T47D (cell line): ENCODE measurements at regions not wholly inside any gene's neighbourhood (a gene's known extent, or its start where the extent isn't known, plus 50 kb on each side); places are given as distances from the start of the nearest gene placed in this dataset.
"Not testable (repeated sequence)": the region's sequence is repeated elsewhere in the genome, so short reads cannot be mapped to it uniquely, and the experiment has no call there.

ENCODE experiments used
- DNase-seq, 2 experiments: peaks; one replicate each; pipeline versions ENCODE4 v3.0.0 to v3.0.0-alpha.2; 2011 to 2012; ENCODE audit warnings: low read depth in 1 of 2, low spot score in 1 of 2
- JUND ChIP-seq: IDR thresholded peaks from 2 replicates; pipeline ENCODE4 v1.6.1; 2012; ENCODE audit warnings: low read depth
- in situ Hi-C: cut with HindIII; loops from 2 replicates; pipeline ENCODE4 v1.10.0; 2016; ENCODE audit warnings: low sequenced_read_pairs, low pct_unique_long_range_greater_than_20kb

DNA sequence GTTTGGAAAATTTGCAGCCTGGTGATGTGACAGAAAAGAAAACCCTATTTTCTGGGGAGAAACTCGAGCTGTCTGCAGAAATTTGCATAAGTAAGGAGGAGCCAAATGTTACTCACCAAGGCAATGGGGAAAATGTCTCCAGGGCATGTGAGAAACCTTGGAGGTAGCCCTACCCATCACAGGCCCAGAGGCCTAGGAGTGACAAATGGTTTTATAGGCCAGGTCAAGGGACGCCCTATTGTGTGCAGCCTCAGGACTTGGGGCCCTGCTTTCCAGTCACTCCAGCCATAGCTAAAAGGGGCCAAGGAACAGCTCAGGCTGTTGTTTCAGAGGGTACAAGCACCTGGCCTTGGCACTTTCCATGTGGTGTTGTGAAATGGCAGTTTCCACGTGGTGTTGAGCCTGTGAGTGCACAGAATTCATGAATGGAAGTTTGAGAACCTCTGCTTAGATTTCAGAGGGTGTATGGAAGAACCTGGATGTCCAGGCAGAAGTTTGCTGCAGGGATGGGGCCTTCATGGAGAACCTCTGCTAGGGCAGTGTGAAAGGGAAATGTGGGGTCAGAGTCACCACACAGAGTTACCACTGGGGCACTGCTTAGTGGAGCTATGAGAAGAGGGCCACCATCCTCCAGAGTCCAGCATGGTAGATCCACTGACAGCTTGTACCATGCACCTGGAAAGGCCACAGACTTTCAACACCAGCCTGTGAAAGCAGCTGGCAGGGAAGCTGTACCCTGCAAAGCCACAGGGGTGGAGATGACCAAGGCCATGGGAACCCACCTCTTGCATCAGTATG, 637.6 kb upstream of the EPHA5 start:
- in situ Hi-C loops: no loop called here
- DNase-seq: no peak
- no peak for TF ChIP-seq JUND

DNA sequence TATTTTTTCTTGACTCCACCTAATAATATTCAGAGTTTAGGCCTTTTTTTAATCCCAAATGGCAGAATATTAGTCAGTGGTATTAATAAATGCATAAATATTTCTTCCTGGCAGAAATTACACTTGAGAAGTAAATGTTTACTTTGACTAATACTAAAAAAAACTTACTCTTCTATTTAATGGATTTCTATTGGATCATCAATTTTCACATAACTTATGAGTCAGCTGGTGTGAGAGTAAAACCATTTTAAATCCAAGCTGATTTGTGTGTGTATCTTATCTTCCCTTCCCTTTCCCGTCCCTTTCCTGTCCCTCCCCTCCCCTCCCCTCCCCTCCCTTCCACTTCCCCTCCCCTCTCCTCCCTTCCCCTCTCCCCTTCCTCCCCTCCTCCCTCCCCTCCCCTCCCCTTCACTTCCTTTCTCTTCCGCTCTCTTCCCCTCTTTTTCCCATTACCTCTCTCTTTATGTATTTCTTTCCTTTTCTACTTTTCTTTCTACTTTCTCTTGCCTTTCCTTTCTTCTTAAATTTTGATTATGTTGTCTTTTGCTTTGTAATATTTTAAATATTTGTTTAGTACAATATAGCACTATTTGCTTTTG, 630.1 kb upstream of the EPHA5 start:
- DNase-seq: no peak
- no peak for TF ChIP-seq JUND
- in situ Hi-C loops: no loop called here

DNA sequence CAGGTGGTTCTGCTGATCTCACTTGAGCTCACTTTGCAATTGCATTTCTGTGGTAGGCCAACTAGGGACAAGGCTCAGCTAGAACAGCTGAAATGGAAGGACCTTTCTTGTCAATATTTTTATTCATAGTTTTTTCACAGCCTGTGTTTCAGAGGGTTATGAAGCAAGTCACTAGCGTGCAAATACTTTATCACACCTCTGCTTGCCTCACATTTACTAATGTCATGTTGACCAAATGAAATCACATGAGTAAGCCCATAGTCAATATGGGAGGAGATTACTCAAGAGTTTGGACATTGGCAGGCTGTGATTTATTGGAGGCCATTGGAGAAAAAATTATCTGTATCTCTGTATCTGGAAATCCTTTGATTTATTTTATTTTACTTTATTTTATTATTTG, 628.3 kb upstream of the EPHA5 start:
- TF ChIP-seq JUND: no peak
- DNase-seq: no peak
- in situ Hi-C loops: no loop called here

DNA sequence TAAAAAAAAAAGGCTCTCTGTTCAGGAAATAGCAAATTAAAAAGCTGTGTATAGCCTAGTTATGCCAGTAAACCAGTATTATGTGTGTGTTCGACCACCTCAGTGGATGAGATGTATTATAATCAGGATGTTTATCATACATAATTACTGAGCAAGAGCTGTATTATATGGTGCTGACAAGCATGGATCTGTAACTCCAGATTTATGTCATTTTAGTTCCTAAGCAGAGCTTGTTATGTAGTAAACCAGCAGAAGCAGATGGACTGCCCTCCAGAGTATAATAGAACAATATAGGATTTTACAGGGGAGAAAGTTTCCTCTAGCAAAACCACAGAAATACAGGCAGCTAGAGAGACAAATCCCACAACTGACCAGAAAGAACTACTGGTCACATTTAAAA, 627.4 kb upstream of the EPHA5 start:
- no peak for DNase-seq
- TF ChIP-seq JUND: no peak
- in situ Hi-C loops: no loop called here

DNA sequence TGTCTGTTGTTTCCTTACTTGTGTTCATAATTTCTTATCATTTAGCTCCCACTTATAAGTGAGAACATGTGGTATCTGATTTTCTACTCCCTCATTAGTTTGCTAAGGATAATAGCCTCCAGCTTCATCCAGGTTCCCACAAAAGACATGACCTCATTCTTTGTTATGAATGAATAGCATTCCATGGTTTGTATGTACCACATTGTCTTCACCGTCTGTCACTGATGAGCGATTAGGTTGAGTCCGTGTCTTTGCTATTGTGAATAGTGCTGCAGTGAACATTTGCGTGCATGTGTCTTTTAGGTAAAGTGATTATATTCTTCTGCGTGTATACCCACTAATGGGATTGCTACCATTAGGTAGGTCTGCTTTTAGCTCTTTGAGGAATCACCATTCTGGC, 624.3 kb upstream of the EPHA5 start:
- in situ Hi-C loops: no loop called here
- DNase-seq: peak in 1 of 2 experiments; percentile 36
- no peak for TF ChIP-seq JUND

DNA sequence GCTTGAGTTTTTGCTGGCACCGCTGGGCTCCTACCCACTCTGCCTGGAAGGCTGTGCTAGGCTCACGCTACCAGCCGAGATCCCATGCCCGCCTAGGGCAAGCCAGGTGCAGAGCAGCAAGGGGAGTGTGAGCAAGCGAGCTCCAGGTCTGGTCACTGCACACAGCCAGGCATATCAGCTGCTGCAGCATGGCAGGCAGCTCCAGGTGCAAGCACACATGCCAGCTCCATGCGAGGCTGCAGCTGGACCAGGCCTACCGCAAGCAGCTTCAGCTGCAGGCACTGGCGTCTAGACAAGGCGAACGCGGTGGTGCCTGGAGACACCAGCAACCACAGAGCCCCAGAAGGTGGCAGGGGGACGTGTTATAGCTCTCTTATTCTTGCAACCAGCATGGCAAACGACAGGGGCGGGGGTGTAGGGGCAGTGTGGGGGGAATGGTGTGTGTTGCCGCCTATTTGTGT, 614.7 kb upstream of the EPHA5 start:
- TF ChIP-seq JUND: no peak
- in situ Hi-C loops: no loop called here
- no peak for DNase-seq

DNA sequence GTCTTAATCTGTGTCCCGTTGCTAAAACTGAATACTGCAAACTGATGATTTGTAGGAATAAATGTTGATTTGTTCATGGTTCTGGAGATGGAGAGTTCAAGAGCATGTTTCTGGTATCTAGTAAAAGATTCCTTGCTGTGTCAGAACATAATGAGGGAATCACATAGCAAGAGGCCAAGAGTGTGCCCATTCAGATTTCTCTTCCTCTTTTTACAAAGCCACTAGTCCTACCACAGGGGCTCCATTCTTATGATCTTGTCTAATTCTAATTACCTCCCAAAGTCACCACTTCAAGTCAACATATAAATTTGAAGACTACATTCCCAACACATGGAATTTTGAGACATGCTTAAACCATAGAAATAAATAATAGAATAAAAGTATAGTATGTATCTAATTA, 608.8 kb upstream of the EPHA5 start:
- in situ Hi-C loops: no loop called here
- DNase-seq: no peak
- TF ChIP-seq JUND: no peak

DNA sequence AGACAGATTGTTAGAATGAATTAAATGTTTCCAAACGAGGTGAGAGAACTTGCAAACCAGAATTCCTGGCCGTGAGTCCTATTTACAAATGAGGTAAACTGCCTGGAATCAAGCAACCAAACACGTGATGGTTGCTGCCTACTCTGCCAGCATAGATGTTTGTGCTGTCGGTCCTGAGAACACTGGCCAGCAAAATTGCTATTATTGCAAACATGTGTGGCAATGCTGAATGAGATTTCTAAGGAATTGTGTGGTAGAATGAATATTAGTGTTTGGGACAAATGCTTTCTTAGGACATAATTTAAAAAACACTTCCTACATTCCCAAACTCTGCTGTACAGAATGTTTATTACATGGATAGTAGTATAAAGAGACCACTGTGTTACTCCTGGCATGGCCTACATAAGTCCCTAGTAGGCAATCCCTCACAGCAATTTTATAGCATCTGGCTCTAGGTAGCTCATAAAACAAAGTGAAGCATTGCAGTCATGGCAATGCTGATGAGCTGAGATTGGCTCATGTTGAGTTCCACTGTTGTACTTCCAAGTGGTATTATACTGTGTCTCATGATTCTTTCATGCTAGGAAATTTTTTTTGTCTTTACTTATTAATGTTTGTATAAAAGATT, 605.2 kb upstream of the EPHA5 start:
- in situ Hi-C loops: no loop called here
- DNase-seq: peak; percentile 4 to 18
- TF ChIP-seq JUND: no peak

DNA sequence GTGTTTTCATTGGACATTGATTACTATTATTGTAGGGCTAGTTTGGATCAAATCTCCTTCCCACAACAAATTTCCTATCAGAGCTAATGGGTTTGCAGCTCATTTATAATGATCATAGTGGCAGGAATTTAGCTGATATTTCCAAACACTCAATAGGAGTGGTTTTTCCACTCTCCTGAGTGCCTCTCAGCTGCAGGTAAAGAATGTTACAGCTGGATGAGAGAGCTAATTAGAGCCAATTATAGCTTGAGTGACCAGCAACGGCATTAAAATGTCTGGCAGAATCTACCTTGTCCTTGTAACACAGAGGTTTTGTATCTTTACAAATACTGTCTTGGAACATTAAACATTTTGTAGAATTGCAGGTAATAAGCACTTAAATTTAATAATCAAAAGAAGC, 602.8 kb upstream of the EPHA5 start:
- no peak for TF ChIP-seq JUND
- no peak for DNase-seq
- in situ Hi-C loops: no loop called here

DNA sequence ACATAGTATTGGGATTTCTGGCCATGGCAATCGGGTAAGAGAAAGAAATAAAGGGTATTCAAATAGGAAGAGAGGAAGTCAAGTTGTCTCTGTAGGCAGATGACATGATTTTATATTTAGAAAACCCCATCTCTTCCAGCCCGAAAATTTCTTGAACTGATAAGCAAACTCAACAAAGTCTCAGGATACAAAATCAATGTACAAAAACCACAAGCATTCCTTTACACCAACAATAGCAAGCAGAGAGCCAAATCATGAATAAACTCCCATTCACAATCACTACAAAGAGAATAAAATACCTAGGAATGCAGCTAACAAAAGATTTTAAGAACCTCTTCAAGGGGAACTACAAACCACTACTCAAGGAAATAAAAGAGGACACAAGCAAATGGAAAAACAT, 600.1 kb upstream of the EPHA5 start:
- DNase-seq, in situ Hi-C loops: not testable (repeated sequence)

DNA sequence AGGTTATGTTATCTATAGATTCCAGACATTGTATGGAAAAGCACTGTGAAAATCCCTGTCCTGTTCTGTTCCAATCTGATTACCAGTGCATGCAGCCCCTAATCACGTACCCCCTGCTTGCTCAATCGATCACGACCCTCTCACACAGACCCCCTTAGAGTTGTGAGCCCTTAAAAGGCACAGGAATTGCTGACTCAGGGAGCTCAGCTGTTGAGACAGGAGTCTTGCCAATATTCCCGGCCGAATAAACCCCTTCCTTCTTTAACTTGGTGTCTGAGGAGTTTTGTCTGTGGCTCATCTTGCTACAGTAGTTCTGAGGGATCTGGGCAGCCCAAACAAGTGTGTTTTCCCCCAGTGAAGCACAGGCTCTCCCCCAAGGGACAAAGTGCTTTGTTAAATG, 596.3 kb upstream of the EPHA5 start:
- in situ Hi-C loops, DNase-seq: not testable (repeated sequence)

DNA sequence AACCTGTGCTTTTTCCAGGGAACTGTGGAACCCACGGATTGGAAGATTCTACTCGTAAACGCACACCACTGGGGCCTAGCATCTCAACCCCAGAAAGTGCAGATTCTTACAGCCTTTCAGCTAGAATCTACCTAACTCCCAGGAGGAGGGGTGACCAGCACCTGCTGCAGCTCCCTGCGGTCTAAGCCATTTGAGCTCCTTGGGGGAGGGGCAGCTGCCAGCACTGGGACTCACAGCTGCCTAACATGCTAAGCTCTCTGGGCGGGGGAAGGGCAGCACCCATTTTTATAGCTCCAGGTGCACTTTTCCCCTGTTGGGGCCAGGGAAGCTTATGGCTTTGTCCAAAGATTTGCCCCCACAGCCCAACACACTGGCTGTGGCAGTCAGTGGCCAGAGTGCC, 595.7 kb upstream of the EPHA5 start:
- DNase-seq: peak in 1 of 2 experiments; percentile 2
- TF ChIP-seq JUND: no peak
- in situ Hi-C loops: no loop called here

DNA sequence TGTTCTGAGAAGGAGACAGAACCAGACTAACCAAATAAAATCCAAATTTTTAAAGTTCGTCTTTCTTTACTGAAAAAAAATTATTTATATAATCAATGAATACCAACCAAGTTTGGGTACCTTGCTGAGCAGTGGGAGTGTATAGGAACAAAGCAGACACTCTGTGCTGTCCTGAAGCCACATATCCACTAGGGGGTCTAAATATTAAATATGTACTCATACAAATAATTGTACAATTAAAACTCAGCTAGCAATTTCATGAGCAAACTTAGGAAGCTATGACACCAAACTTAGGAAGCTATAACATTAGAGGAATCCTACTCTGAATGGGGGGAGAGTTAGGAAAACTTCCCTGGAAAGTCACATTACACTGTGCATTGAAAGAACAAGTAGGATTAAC, 582.0 kb upstream of the EPHA5 start:
- TF ChIP-seq JUND: no peak
- in situ Hi-C loops: no loop called here
- peak in 1 of 2 experiments; percentile 9 for DNase-seq
